CD14-positive monocyte (primary cell): ENCODE measurements at regions not wholly inside any gene's neighbourhood (a gene's known extent, or its start where the extent isn't known, plus 50 kb on each side); places are given as distances from the start of the nearest gene placed in this dataset.

ENCODE experiments used
- DNase-seq, 3 donors: peaks; one replicate each; pipeline ENCODE4 v3.0.0-alpha.2; 2011 to 2022
- H2AFZ ChIP-seq: 2 replicates; pipeline ENCODE4 v1.6.0; 2012; ENCODE audit warnings: mild to moderate bottlenecking, low read depth, low read length, inconsistent platforms; ENCODE audit not compliant: insufficient read depth, poor library complexity, severe bottlenecking
- H3K27ac ChIP-seq, 2 donors: 1 replicate in 1 of 2; 2 replicates in 1 of 2; pipeline ENCODE4 v1.5.1; 2012 to 2013; ENCODE audit warnings: low read length in 2 of 2, control low read depth in 1 of 2, inconsistent platforms in 1 of 2, low read depth in 1 of 2, mild to moderate bottlenecking in 1 of 2
- H3K27me3 ChIP-seq, 2 donors: one replicate each; pipeline versions ENCODE4 v1.6.0 to v1.6.1; 2011 to 2013; ENCODE audit warnings: low read length in 2 of 2; ENCODE audit not compliant: control insufficient read depth in 2 of 2, insufficient read depth in 2 of 2
- H3K36me3 ChIP-seq, 2 donors: replicated peaks in 1 of 2; 1 replicate in 1 of 2; 2 replicates in 1 of 2; pipeline versions ENCODE4 v1.5.1 to v1.6.1; 2012 to 2013; ENCODE audit warnings: low read length in 2 of 2, control low read depth in 1 of 2, inconsistent platforms in 1 of 2, mild to moderate bottlenecking in 1 of 2; ENCODE audit not compliant: insufficient read depth in 2 of 2, control insufficient read depth in 1 of 2
- H3K4me1 ChIP-seq, 2 donors: 1 replicate in 1 of 2; 2 replicates in 1 of 2; pipeline versions ENCODE4 v1.5.1 to v1.6.1; 2012 to 2013; ENCODE audit warnings: low read length in 2 of 2, control low read depth in 1 of 2, inconsistent platforms in 1 of 2, mild to moderate bottlenecking in 1 of 2, moderate library complexity in 1 of 2; ENCODE audit not compliant: insufficient read depth in 2 of 2, control insufficient read depth in 1 of 2
- H3K4me2 ChIP-seq: replicated peaks from 2 replicates; pipeline ENCODE3; 2012; ENCODE audit warnings: low read length, moderate library complexity, mild to moderate bottlenecking; ENCODE audit not compliant: poor library complexity, severe bottlenecking; ENCODE audit errors: extremely low read depth
- H3K4me3 ChIP-seq, 3 experiments: fragments of 200-600 bp in 1 of 3; sonication (generic) in 1 of 3; replicated peaks in 1 of 3; 1 replicate in 2 of 3; 2 replicates in 1 of 3; pipeline ENCODE4 v1.5.1; 2011 to 2013; ENCODE audit warnings: low read length in 3 of 3, mild to moderate bottlenecking in 3 of 3, control low read depth in 2 of 3, low read depth in 2 of 3, inconsistent platforms in 1 of 3, moderate library complexity in 1 of 3
- H3K79me2 ChIP-seq: 2 replicates; pipeline ENCODE4 v1.6.0; 2012; ENCODE audit warnings: mild to moderate bottlenecking, control low read depth, inconsistent platforms, low read length, moderate library complexity; ENCODE audit not compliant: insufficient read depth
- H3K9ac ChIP-seq: 2 replicates; pipeline ENCODE4 v1.6.0; 2017; ENCODE audit warnings: low read length, mild to moderate bottlenecking; ENCODE audit not compliant: insufficient read depth, poor library complexity, severe bottlenecking
- H3K9me3 ChIP-seq, 2 donors: replicated peaks in 1 of 2; 1 replicate in 1 of 2; 2 replicates in 1 of 2; pipeline versions ENCODE4 v1.5.1 to v1.6.1; 2012 to 2013; ENCODE audit warnings: low read length in 2 of 2, control low read depth in 1 of 2; ENCODE audit not compliant: control insufficient read depth in 1 of 2, insufficient read depth in 1 of 2
- H4K20me1 ChIP-seq: 2 replicates; pipeline ENCODE4 v1.6.0; 2012; ENCODE audit warnings: mild to moderate bottlenecking, low read length, control low read depth, moderate library complexity; ENCODE audit not compliant: insufficient read depth
- H3K27ac Mint-ChIP-seq, 7 donors: one replicate each; pipeline ENCODE4 v1.8.0; 2020; ENCODE audit warnings: mild to moderate bottlenecking in 7 of 7, mixed read lengths in 7 of 7, moderate library complexity in 6 of 7, inconsistent platforms in 2 of 7
- H3K27me3 Mint-ChIP-seq, 3 donors: one replicate each; pipeline ENCODE4 v1.8.0; 2021 to 2022; ENCODE audit warnings: low read depth in 3 of 3, mild to moderate bottlenecking in 3 of 3, mixed read lengths in 3 of 3, moderate library complexity in 3 of 3, inconsistent platforms in 1 of 3
- H3K36me3 Mint-ChIP-seq, 2 donors: one replicate each; pipeline ENCODE4 v1.8.0; 2020; ENCODE audit warnings: mixed read lengths in 2 of 2, inconsistent platforms in 1 of 2, mild to moderate bottlenecking in 1 of 2
- H3K4me1 Mint-ChIP-seq: one replicate; pipeline ENCODE4 v1.8.0; 2020; ENCODE audit warnings: mild to moderate bottlenecking, mixed read lengths
- H3K4me3 Mint-ChIP-seq, 2 donors: one replicate each; pipeline ENCODE4 v1.8.0; 2020; ENCODE audit warnings: mild to moderate bottlenecking in 2 of 2, mixed read lengths in 2 of 2, moderate library complexity in 1 of 2
- H3K9me3 Mint-ChIP-seq, 7 donors: one replicate each; pipeline ENCODE4 v1.8.0; 2020 to 2022; ENCODE audit warnings: mixed read lengths in 7 of 7, mild to moderate bottlenecking in 6 of 7, moderate library complexity in 6 of 7, inconsistent platforms in 2 of 7
- CTCF ChIP-seq: fragments of 200-600 bp; IDR thresholded peaks from one replicate; pipeline ENCODE4 v1.8.0; 2022; ENCODE audit warnings: antibody characterized with exemption, mild to moderate bottlenecking
- WGBS: methylation state at CpG from one replicate; pipeline ENCODE4 v1.1.5; 2013; ENCODE audit warnings: missing lambda C conversion rate; ENCODE audit not compliant: insufficient coverage; 5-methylcytosine and 5-hydroxymethylcytosine counted together
- intact Hi-C, 2 donors: fragments of 100-400 bp; cut with micrococcal nuclease; formaldehyde crosslinking; loops; one replicate each; pipeline versions ENCODE4 v1.15.0 to v1.15.1; 2023

- no peaks in the 10 kb centered on the region for H3K9me3 ChIP-seq
- no peak overlapping the region for H3K27ac ChIP-seq
- TF ChIP-seq CTCF = no peak
- H3K4me3 ChIP-seq = no peak overlapping the region
- H3K36me3 ChIP-seq = no peaks in the 10 kb centered on the region
- Mint-ChIP-seq H3K4me1 (no peaks in the 10 kb centered on the region), H3K36me3 (no peaks in the 10 kb centered on the region), H3K9me3 (peaks cover 0 to 4% (median 0%) of the 10 kb centered on the region in 7 donors), H3K4me3 (no peak overlapping the region), H3K27ac (no peak overlapping the region), H3K27me3 (peaks cover 0 to 8% (median 0%) of the 10 kb centered on the region in 3 donors)
- intact Hi-C loops = no loop called here
- H4K20me1 ChIP-seq = no peaks in the 10 kb centered on the region
- no peak overlapping the region for H3K4me2 ChIP-seq
- no peaks in the 10 kb centered on the region for H3K4me1 ChIP-seq
- no peaks in the 10 kb centered on the region for H3K79me2 ChIP-seq
- 100% methylated on average over 1 of the region's 2 CpGs for WGBS
- peaks cover 0 to 3% of the 10 kb centered on the region in 2 donors for H3K27me3 ChIP-seq
- H3K9ac ChIP-seq = no peak overlapping the region
- DNase-seq = no peak
- no peak overlapping the region for H2AFZ ChIP-seq
Observed at GRCh38 chr2:21288299-21288698, 164.5 kb downstream of the TDRD15 start.

GRCh38 chr2:21288739-21289520, 165.2 kb downstream of the TDRD15 start:
- DNase-seq = no peak
- no peak overlapping the region for H3K4me2 ChIP-seq
- Mint-ChIP-seq H3K4me1 (no peaks in the 10 kb centered on the region), H3K27ac (no peak overlapping the region), H3K4me3 (no peak overlapping the region), H3K27me3 (peaks cover 0 to 8% (median 0%) of the 10 kb centered on the region in 3 donors), H3K36me3 (no peaks in the 10 kb centered on the region), H3K9me3 (peaks cover 0 to 4% (median 0%) of the 10 kb centered on the region in 7 donors)
- H3K4me1 ChIP-seq = no peaks in the 10 kb centered on the region
- no peak overlapping the region for H2AFZ ChIP-seq
- no peaks in the 10 kb centered on the region for H4K20me1 ChIP-seq
- no peaks in the 10 kb centered on the region for H3K79me2 ChIP-seq
- H3K27me3 ChIP-seq = peaks cover 0 to 3% of the 10 kb centered on the region in 2 donors
- intact Hi-C loops = no loop called here
- H3K9me3 ChIP-seq = no peaks in the 10 kb centered on the region
- no peak overlapping the region for H3K9ac ChIP-seq
- WGBS = 96% methylated on average over 5 of the region's 8 CpGs
- no peak overlapping the region for H3K4me3 ChIP-seq
- H3K27ac ChIP-seq = no peak overlapping the region
- TF ChIP-seq CTCF = no peak
- H3K36me3 ChIP-seq = no peaks in the 10 kb centered on the region
